D341Med (cell line): ENCODE measurements at regions not wholly inside any gene's neighbourhood (a gene's known extent, or its start where the extent isn't known, plus 50 kb on each side); places are given as distances from the start of the nearest gene placed in this dataset.

Experiments used
- DNase-seq: peaks from one replicate; pipeline ENCODE4 v3.0.0; 2012; ENCODE audit warnings: low spot score

GRCh38 chr1:37242501-37242900 lies 208.2 kb upstream of the GRIK3 start:
- no peak for DNase-seq

- no peak for DNase-seq
Observed at GRCh38 chr1:37243368-37244082, 209.2 kb upstream of the GRIK3 start.

- DNase-seq = no peak
Observed at GRCh38 chr1:37244083-37244480, 209.8 kb upstream of the GRIK3 start.

GRCh38 chr1:37244815-37245214 lies 210.5 kb upstream of the GRIK3 start:
- DNase-seq = no peak

- DNase-seq = no peak
Observed at GRCh38 chr1:37246631-37247030, 212.3 kb upstream of the GRIK3 start.

- DNase-seq = no peak
Observed at GRCh38 chr1:37250371-37250770, 216.1 kb upstream of the GRIK3 start.

GRCh38 chr1:37255136-37255795 lies 219.1 kb upstream of the ZC3H12A start:
- DNase-seq = no peak

GRCh38 chr1:37255868-37256267 lies 218.5 kb upstream of the ZC3H12A start:
- no peak for DNase-seq

GRCh38 chr1:37257646-37258045 lies 216.7 kb upstream of the ZC3H12A start:
- DNase-seq = no peak

- DNase-seq = no peak
Observed at GRCh38 chr1:37258068-37258467, 216.3 kb upstream of the ZC3H12A start.

GRCh38 chr1:37259019-37259418 lies 215.4 kb upstream of the ZC3H12A start:
- no peak for DNase-seq

- no peak for DNase-seq
Observed at GRCh38 chr1:37261129-37261528, 213.3 kb upstream of the ZC3H12A start.

- no peak for DNase-seq
Observed at GRCh38 chr1:37262439-37263170, 211.8 kb upstream of the ZC3H12A start.

GRCh38 chr1:37265156-37265555 lies 209.2 kb upstream of the ZC3H12A start:
- no peak for DNase-seq

- DNase-seq = no peak
Observed at GRCh38 chr1:37265786-37266667, 208.4 kb upstream of the ZC3H12A start.

GRCh38 chr1:37267111-37267835 lies 207.1 kb upstream of the ZC3H12A start:
- DNase-seq = no peak

GRCh38 chr1:37270639-37271038 lies 203.7 kb upstream of the ZC3H12A start:
- no peak for DNase-seq

- DNase-seq = no peak
Observed at GRCh38 chr1:37272626-37273025, 201.8 kb upstream of the ZC3H12A start.

GRCh38 chr1:37274486-37274885 lies 199.9 kb upstream of the ZC3H12A start:
- no peak for DNase-seq

- DNase-seq = no peak
Observed at GRCh38 chr1:37274938-37275631, 199.3 kb upstream of the ZC3H12A start.

GRCh38 chr1:37277366-37277765 lies 197.0 kb upstream of the ZC3H12A start:
- no peak for DNase-seq
